ENCODE measurements at regions not wholly inside any gene's neighbourhood (a gene's known extent, or its start where the extent isn't known, plus 50 kb on each side); places are given as distances from the start of the nearest gene placed in this dataset.

DNA sequence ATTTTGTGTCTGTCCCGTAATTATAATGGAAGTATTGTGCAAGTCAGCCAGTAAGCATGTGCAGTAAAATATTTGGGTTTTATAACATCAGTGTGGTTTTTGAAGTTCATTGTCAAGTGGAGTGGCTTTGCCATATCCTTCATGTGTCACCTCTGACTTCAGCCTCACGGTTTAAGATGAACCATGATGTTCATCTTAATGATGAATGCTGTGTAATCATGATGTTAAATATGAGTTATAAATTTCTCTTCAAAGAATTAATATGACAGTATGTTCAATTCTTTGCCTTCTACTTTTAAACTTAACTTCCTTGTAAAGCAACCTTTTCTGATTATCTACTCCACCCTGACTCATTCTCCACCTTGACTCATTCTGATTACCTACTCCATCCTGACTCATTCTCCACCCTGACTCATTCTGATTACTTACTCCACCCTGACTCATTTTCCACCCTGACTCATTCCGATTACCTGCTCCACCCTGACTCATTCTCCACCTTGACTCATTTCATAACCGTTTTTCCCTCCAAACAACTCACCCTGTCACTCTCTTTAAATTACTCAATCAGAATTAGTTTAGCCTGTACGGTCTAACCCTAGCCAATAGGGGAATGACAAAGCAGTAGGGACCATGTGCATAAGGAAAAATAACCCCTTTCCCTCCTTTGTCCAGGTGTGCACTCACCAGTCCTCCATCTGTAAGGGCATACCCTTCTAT lies 50.3 kb upstream of the ANKRD10 start:
- intact Hi-C loops (cut with micrococcal nuclease): loop anchor here (5.0 kb wide), 1 partner anchor 48 kb away; the partner anchor contains the start of gene ANKRD10
- CTCF ChIA-PET: no interaction called here
- Mint-ChIP-seq H3K27me3 (ENCODE audit: insufficient read depth, unreplicated experiment) (no peaks in the 10 kb centered on the region), H3K4me3 (ENCODE audit: unreplicated experiment) (no peak overlapping the region), H3K27ac (ENCODE audit: low read depth, unreplicated experiment) (peak overlapping the region; percentile 50), H3K9me3 (ENCODE audit: unreplicated experiment) (peaks cover 7% of the 10 kb centered on the region), H3K4me1 (ENCODE audit: insufficient read depth, unreplicated experiment) (peaks cover 11% of the 10 kb centered on the region), H3K36me3 (ENCODE audit: insufficient read depth, unreplicated experiment) (no peaks in the 10 kb centered on the region)
- peak; percentile 97 for DNase-seq (ENCODE audit: unreplicated experiment)
- POLR2A ChIA-PET: no interaction called here
- no TSS peak for BruUV-seq (replicated peaks)
- TF ChIP-seq CTCF (IDR thresholded peaks at IDR 0.05; ENCODE audit: unreplicated experiment): no peak
